GM21423 (cell line): ENCODE measurements at regions not wholly inside any gene's neighbourhood (a gene's known extent, or its start where the extent isn't known, plus 50 kb on each side); places are given as distances from the start of the nearest gene placed in this dataset.

Experiments
- ATAC-seq: cut with Tn5 transposase; IDR thresholded peaks from one replicate; pipeline ENCODE4 v1.9.1; 2021; ENCODE audit warnings: mild to moderate bottlenecking, moderate library complexity; ENCODE audit not compliant: unreplicated experiment

DNA sequence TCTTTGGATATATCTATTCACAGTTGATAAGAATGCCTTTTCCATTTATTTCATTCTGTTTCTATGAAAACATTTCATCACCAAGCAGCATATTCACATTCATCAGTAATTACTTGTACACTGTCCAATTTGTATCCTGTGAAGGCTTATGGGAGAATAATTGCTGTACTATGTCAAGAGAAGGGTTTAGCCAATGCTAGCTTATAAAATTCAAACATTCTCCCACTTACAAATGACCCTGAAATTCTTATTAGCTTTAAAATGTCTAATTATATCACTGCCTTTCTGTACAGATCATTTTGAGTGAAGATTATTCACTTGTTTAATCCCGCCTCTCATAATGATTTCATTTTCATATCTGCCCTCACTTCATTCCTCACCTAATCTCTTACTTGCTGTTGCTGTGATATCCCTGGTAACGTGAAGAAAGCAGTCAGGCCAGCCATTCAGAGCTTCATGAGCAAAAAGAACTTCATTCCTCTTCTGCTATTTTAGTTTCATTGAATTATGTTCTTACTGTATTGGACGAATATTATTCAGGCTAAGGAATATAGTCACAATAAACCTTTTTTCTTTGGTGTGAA, 778.7 kb downstream of the OLFM4 start:
- ATAC-seq = no peak

DNA sequence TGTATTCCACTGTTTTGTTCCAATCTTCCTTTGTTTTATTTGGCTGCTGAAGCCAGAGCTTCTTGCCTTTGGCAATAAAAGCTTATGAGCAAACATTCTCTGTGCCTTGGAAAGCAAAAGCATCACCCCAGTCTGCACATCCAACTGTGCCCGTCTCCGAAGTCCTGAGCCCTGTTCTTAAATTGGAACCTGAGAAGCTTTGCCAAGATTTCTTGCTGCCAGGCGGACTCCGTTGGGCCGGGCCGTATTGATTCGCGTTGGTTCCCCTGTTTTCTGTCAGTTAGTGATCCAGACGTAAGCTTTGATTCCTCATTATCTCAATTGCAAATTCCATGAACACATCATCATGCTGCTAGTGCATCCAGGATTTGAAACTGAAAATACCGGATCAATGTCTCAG, 793.0 kb downstream of the OLFM4 start:
- ATAC-seq = no peak

DNA sequence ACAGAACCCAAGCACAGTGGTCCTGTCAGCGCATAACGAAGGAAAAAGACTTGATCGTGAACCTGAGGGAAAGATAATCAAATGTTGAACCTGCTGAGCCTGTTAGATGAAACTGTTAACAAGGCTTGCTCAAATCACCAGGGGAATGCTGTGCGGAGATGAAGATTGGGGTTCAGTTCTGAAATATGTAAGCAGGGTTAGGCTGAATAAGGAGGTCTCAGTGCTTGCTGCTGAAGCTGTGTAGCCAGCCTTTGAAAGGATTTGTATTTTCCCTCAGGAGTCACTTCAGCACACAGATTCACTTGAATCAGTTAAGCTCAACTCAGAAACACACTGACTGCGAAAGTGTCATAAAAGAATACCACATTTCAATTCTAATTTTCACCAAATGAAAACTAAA, 793.5 kb downstream of the OLFM4 start:
- no peak for ATAC-seq

DNA sequence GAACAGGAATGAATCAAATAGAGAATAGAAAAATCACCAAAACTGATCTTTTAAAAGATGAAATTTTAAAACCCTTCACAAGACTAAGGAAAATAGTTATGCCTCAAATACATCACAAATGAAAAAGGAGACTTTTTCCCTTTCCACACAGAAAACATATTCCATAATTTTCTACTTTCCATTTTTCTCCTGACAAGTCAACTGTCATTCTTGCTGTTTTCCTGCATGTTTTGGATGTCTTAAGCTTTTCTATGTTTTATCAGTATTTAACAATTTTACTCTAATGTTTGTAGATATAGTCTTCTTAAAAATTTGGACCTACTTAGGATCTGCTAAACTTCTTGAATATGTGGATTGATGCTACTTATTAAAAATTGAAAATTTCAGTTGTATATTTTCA, 810.8 kb downstream of the OLFM4 start:
- ATAC-seq = no peak

DNA sequence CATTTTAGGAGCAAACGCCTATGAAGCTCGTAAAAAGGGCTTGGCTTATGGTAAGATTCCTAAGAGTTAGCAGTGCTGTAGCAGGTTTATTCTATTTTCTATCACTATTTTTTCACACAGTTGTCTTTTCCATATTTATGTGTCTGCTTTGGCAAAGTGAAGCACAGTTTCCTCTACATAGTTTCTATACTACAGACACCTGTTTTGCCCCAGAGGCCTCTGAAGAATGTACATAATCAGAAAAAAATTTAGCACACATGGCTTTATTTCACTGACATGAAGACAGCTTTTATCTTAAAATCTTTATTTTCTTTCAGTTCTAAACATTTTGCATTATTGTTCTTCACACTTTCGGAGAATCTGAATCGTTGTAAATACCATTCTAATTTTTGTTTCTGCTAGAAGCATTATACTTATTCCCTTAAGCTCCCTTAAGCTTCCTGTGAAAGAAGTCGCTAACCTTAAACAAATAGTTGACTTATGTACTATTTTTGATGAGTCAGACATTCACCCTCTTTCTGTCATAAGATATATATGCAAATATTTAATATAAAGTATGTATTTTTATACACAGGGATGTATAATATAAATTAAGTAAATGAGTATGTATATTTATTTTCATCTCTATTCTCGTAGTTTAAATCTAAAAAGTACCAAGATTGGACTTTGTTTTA, 816.0 kb downstream of the OLFM4 start:
- ATAC-seq = no peak

DNA sequence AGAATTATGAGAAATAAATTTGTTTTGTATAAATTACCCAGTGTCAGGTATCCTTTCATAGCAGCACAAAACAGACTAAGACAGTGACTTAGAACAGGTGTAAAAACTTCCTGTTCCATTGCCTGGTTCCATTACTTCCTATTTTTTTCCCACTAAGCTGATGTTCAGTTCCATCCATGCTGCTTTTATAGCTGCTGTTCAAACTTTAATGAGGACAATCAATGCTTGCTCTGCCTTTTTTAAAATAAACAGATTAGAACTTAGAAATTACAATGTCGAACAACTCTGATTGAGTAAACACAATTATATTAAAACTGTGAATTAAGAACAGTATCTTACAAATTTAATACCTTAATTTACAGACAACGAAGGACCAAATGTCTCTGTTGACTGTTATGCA, 818.9 kb downstream of the OLFM4 start:
- no peak for ATAC-seq

DNA sequence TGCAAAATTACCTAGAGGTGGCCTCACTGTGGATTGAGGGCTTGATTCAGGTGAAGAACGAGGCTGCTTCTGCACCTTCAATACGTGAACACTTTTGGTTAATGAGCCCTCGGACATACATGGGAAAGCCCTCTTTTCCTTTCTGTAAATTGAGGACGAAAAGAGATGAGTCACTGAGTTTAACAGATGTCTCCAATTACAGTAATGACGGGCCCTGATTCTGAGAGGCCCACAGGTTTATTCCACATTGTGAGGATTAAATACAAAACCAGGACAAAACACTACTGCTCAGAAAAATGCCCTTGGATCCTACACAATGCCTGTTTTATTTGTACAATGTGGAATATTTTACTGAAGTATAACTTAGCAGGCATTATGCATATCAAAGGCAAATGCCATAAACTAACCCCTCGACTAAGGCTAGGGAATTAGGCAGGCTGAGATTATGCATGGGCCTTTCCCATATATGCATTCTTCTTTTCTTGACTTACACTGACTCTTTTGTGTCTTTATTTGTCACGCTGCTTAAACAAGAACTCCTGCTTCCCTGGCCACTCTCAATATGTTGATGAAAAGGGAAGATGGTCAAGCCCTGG, 819.9 kb downstream of the OLFM4 start:
- no peak for ATAC-seq

DNA sequence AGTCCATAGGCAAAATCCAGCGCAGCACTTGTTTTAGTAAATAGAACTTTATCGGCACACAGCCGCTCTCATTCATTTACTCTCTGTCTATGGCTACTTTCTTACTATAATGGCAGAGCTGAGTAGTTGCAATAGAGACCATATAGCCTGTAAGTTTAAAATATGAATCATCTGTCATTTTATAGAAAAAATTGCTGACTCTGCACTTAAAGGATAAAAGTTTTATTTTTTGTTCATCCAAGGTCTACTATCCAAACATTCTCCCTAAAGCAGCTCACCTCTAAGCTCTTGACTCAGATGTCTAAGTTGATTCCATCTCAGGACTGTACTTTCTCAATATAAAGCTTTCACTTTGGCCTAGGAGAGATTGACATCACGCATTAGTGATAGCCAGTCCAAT, 825.7 kb downstream of the OLFM4 start:
- ATAC-seq = no peak

DNA sequence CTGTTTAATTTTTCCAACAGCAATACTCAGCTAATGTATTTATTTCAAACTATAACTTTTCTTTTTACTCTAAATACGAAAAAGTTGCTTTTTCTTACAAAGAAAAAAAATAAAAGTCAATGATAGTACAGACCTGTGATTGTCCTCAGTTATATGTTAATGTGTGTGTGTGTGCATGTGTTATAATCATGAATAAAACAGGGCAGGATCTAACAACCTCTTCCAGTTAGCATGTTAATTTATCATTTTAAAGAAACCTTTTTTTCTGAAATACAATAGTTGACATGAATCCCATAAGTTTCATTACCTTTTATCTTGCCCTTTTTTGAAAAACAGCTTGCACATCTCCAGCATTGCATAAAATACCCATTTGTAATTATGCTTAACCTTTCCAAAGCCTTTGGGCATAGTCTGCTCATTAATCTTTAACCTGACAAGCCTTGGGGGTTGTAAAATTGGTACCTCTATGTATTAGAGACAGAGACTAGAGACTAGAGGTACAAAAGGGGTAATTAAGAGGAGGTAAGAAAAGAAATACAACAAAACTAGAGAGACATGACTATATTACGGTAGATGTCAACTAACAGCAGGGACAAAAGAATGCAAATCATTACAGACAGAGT, 828.1 kb downstream of the OLFM4 start:
- ATAC-seq = no peak

DNA sequence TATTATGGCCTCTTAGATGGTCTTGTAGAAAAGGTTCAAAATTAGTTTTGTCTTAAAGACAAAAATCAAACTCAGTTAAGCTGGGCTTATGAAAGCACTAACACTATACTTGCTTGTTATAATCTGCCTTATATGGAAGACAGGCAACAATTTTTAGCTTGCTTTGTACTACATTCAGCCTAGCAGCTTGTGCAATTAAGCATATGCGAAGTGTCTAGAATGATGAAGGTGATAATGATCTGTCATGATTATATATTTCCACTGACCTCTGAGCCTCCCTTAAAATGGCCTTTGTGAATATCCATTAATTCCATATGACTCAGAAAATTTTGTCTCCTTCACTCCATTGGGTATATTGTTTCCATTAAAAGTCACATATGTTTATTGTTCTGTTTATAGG, 834.9 kb downstream of the OLFM4 start:
- no peak for ATAC-seq

DNA sequence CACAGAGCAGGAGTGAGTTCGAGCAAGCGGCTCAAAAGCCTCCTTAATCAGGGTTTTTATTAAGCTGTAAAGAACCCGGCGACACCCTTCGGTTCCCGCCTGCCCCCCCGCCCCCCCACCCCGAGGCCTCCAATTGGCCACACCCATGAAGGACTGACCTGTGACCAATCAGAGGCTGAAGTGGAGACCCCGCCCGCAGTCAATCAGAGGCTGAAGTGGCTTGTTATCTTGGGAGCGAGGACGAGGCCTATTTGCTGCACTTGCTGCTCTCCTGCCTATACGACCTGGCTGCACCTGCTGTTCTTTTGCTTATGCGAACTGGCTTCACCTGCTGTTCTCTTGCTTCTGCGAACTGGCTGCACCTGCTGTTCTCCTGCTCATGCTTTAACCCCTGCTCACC, 844.9 kb downstream of the OLFM4 start:
- ATAC-seq = no peak

DNA sequence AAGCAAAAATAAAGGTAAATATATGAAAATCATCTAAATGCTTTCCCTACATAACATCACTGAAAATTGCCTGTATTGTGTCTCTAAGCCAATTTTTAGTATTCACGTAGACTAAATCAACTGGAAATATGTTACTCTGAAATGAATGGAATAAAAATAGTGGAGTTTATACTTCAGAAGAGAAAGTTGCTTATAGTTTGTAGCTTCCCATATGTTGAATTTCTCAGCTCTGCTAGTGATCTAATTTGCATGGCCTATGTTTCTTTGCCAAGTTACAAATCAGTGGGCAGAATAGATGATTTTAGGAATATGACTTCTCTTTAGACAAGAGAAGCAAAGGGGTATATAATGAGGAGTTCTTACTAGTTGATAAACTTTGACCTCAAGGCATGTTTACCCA, 850.2 kb downstream of the OLFM4 start:
- no peak for ATAC-seq

DNA sequence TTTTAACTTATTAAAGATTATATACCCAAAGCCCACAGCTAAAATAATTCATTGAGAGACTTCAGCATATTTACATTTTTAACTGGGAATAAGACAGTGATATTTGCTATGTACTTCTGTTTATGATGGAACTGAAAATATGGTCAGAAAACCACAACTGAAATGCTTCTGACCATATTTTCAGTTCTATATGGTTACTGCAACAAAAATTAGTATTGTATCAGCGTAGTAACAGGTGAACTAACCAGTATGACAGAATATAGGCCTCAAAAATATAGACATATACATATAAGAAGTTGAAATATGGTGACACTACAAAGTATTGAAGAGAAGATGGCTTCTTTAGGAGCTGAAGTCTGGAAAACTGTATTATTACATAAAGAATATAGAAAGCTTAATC, 857.4 kb downstream of the OLFM4 start:
- peak; percentile 52 for ATAC-seq

DNA sequence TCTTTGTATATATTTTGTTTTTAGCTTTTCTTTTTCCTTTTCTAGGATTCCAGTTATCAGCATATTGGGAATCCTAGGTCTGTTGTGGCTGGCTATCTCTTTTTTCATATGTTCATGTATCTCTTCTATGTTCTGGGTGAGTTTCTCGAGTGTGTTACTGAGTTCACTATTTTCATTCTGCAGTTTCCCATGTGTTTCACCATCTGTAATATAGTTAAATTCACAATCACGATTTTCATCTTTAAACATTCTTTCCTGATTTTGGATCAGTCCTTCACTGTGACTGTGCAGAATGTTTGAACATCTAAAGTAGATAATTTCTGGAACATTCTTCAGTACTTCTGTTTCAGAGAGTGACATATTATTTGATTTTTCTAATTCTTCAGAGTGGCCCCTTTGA, 862.1 kb downstream of the OLFM4 start:
- ATAC-seq = no peak

DNA sequence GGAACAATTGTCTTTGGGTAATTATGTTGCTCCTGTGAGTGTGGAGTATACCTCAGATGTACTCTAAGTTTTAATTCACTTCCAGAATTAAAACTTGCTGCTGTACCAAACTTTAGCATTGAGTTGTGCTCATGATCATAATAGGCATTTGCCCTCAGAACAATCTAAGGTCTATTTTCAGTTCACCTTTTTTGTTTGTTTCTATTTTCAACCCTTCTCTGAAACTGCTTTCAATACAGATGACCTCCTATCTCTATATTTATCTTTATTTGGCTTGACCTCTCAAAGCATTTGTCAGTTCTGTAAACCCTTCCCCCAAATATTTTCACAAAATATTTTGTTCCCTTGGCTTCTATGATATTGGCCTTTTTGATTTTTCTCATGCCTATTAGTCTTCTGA, 873.0 kb downstream of the OLFM4 start:
- ATAC-seq = no peak

DNA sequence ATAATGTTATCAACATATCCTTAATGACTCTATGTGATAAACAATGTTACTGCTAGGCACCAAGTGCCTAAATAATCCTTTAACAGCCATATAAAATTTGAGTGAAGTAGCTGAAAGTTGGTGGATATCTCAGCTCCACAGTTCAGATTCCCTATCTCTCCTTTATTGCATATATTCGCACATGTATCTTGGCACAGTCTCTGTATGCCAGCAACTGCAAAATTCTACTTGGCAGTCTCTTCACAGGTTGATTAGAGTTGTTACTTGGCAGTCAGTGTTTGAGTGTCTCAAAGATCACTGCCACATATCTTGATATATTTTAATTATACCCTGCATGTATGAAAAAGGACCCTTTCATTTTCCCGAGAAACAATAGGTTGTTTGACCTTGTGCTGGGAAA, 879.3 kb downstream of the OLFM4 start:
- no peak for ATAC-seq

DNA sequence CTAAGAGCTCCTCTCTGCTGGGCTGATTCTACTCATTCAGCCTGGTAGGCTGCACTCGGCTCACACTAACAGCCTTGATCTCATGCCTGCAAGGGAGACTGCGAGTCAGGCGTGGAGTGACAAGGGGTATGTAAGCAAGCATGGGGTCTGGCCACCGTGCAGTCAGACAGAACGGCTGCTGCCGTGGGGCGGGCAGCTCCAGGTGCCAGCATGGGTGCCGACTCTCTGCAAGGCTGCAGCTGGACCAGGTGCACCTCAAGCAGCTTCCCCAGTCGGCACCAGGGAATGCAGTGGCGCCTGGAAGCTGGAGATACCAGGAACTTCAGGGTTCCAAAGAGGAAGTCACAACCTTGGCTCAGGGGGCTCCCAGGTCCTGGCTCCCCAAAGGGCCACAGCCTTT, 892.3 kb downstream of the OLFM4 start:
- no peak for ATAC-seq

DNA sequence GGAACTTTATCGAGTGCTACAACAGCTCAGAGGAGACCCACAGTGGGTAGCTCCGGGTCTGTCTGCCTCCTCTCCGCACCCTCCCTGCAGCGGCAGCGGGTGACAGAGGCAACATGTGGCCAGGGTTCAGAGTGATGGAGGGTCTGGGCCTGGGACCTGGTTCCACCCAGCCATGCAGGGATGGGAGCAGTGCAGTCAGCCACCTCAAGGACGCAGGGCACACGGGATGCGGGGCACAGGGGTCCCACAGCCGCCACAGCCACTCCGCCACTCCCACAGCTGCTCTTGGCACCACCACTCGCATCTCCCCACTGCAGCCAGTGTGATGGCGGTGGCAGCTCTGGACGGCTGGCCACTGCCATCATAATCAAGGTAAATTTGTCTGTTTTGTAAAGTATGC, 892.9 kb downstream of the OLFM4 start:
- no peak for ATAC-seq

DNA sequence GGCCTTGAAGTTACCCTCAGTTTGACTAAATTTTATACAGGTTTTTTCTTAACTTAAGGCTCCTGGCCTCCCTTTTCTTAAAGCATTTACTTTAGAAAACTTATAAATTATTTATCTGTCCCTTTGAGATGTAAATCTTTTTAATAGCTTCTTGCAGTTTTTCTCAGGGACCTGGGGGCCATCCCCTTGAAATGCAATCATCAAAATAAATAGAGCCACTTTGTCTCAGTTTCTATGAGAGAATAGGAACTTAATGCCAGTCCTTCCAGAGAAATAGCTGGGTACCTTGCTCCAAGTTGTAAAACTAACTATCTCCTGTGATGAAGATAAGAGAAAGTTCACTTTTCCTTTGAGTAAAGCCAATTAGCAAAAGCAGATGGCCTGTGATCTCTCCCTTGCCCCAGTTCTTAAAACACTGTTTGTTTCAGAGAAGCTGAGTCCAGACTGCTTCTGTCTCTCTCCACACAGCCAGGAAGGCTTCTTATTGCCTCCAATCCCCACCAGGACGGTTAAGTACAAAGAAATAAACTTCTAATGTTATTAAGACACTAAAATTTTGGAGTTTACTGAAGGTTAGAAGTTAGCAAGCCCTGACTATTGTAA, 913.1 kb downstream of the OLFM4 start:
- no peak for ATAC-seq

DNA sequence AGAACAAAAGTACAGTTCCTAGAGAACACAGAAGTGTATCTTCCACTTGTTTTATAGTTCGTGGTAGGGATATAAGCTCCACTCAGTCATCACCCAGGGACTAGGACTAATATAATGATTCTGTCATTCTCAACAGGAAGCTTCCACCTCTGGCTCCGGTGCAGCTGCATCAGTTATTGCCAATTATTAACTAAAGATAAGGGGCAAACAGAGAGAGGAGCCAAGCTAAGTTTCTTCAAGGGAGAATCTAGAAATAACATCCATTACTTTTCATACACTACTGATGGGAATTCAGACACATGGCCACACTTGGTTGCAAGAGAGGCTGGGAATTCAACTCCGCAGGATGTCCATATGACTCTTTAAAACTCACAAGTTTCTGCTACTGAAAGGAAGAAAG, 917.9 kb downstream of the OLFM4 start:
- ATAC-seq = no peak

DNA sequence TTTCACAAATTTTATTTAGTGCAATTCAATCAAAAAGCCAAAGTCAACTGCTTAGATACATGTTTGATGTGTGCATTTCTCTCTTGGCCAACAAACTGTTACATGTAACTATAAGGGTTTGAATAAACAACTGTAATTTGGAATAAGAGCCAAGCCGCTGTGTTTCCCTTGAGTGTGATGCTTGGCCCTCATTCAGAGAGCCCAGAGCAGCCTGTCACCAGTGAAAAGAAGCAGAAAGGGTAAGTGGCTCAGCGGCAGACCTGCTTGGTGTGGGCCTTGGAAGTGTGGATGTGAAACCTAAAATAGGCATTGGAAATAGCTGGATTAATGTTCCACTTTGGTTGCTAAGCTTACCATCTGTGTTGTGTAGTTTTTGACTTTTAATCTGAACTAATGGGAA, 924.6 kb downstream of the OLFM4 start:
- ATAC-seq = no peak
